Common myeloid progenitor, CD34-positive (primary cell): ENCODE measurements at regions not wholly inside any gene's neighbourhood (a gene's known extent, or its start where the extent isn't known, plus 50 kb on each side); places are given as distances from the start of the nearest gene placed in this dataset.
A peak's percentile ranks its signal among the peaks of the same experiment; 100 is the strongest.

ENCODE experiments used
- CTCF ChIA-PET: fragments of 350-600 bp; sonication (Branson Sonifier 250); formaldehyde crosslinking; loops from one replicate; lab custom pipeline; 2021; ENCODE audit warnings: antibody characterized with exemption; lab: Charles Lee
- POLR2A ChIA-PET: fragments of 350-600 bp; sonication (Branson Sonifier 250); formaldehyde crosslinking; loops from one replicate; lab custom pipeline; 2021; ENCODE audit warnings: antibody characterized with exemption; lab: Charles Lee
- DNase-seq, 3 donors: peaks; one replicate each; pipeline versions ENCODE4 v3.0.0 to v3.0.0-alpha.2; 2013
- H3K27ac ChIP-seq, 2 experiments: 1 replicate in 1 of 2; 2 replicates in 1 of 2; pipeline ENCODE4 v1.7.0; 2013; ENCODE audit warnings: inconsistent platforms in 2 of 2, low read length in 2 of 2, mild to moderate bottlenecking in 2 of 2, low read depth in 1 of 2, moderate library complexity in 1 of 2; ENCODE audit not compliant: severe bottlenecking in 2 of 2, insufficient read depth in 1 of 2, poor library complexity in 1 of 2
- H3K27me3 ChIP-seq, 5 experiments: replicated peaks in 2 of 5; 1 replicate in 3 of 5; 2 replicates in 2 of 5; pipeline versions ENCODE4 v1.6.1 to v1.7.0; 2013; ENCODE audit warnings: low read length in 4 of 5, mild to moderate bottlenecking in 2 of 5, moderate library complexity in 2 of 5, inconsistent platforms in 1 of 5; ENCODE audit not compliant: insufficient read depth in 5 of 5, control insufficient read depth in 4 of 5
- H3K36me3 ChIP-seq, 4 experiments: 1 replicate in 2 of 4; 2 replicates in 2 of 4; pipeline versions ENCODE4 v1.6.1 to v1.7.0; 2013; ENCODE audit warnings: low read length in 3 of 4, control low read depth in 1 of 4, mild to moderate bottlenecking in 1 of 4; ENCODE audit not compliant: control insufficient read depth in 4 of 4, insufficient read depth in 4 of 4
- H3K4me1 ChIP-seq, 4 experiments: 1 replicate in 3 of 4; 2 replicates in 1 of 4; pipeline versions ENCODE4 v1.6.1 to v1.7.1; 2013; ENCODE audit warnings: low read length in 3 of 4, mild to moderate bottlenecking in 3 of 4, control low read depth in 1 of 4, inconsistent platforms in 1 of 4, moderate library complexity in 1 of 4; ENCODE audit not compliant: control insufficient read depth in 4 of 4, insufficient read depth in 4 of 4; ENCODE audit errors: control extremely low read depth in 1 of 4
- H3K4me3 ChIP-seq, 7 experiments: 1 replicate in 4 of 7; 2 replicates in 3 of 7; pipeline versions ENCODE4 v1.5.1 to v1.7.0; 2013; ENCODE audit warnings: mild to moderate bottlenecking in 7 of 7, low read length in 6 of 7, moderate library complexity in 6 of 7, inconsistent platforms in 2 of 7, low read depth in 2 of 7, control low read depth in 1 of 7; ENCODE audit not compliant: insufficient read depth in 4 of 7, control insufficient read depth in 1 of 7; ENCODE audit errors: extremely low read depth in 1 of 7
- H3K9me3 ChIP-seq, 5 experiments: 1 replicate in 4 of 5; 2 replicates in 1 of 5; pipeline versions ENCODE4 v1.6.1 to v1.7.1; 2013; ENCODE audit warnings: low read length in 4 of 5, mild to moderate bottlenecking in 2 of 5, inconsistent platforms in 1 of 5, low read depth in 1 of 5, moderate library complexity in 1 of 5; ENCODE audit not compliant: control insufficient read depth in 4 of 5, insufficient read depth in 2 of 5; ENCODE audit errors: control extremely low read depth in 1 of 5
- WGBS: methylation state at CpG from one replicate; pipeline ENCODE4 v1.1.5; 2013; ENCODE audit not compliant: insufficient coverage; 5-methylcytosine and 5-hydroxymethylcytosine counted together

DNA sequence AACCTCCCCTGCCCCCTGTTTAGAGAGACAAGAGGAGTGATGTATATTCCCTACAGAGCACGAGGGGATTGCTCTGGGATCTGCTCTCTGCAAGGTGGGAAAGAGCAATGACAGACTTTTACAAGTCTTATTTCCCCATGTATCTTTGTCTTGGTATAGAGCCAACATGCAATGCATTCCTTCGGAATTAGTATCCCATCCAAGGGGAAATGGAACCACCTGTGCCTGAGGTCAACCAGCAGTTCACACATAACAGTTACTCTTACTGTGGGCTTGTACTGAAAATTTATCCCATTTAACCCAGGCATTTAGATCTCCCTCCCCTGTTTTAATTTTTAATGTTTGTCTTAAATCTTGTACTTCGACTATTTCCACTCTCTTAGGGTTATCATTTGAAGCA lies 250.4 kb downstream of the C6orf118 start:
- no peak overlapping the region for H3K4me3 ChIP-seq
- WGBS: 100% methylated on average over 1 of the region's 3 CpGs
- no peak overlapping the region for H3K27ac ChIP-seq
- CTCF ChIA-PET: no interaction called here
- H3K9me3 ChIP-seq: no peaks in the 10 kb centered on the region
- H3K36me3 ChIP-seq: no peaks in the 10 kb centered on the region
- no peak for DNase-seq
- H3K27me3 ChIP-seq: no peaks in the 10 kb centered on the region
- POLR2A ChIA-PET: no interaction called here
- H3K4me1 ChIP-seq: no peaks in the 10 kb centered on the region

DNA sequence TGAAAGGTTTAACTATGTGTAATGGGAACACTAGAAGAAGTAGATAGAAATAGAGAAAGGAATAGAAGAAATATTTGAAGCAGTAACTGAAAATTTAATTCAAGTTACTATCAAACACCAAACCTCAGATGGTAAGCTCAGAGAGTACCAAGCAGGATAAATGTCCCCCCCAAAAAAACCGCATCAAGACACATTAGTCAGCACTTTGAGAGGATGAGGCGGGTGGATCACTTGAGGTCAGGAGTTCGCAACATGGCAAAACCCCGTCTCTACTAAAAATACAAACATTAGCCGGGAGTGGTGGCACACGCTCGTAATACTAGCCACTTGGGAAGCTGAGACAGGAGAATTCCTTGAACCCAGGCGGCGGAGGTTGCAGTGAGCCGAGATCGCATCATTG lies 253.1 kb downstream of the C6orf118 start:
- Histone ChIP-seq H3K27me3 (no peaks in the 10 kb centered on the region), H3K36me3 (no peaks in the 10 kb centered on the region), H3K27ac (no peak overlapping the region), H3K9me3 (peaks cover 0 to 2% (median 0%) of the 10 kb centered on the region in 5 experiments), H3K4me1 (no peaks in the 10 kb centered on the region), H3K4me3 (no peak overlapping the region)
- WGBS: 100% methylated on average over 6 of the region's 11 CpGs
- DNase-seq: no peak
- CTCF ChIA-PET: no interaction called here
- POLR2A ChIA-PET: no interaction called here

- H3K4me3 ChIP-seq: no peak overlapping the region
- WGBS: 91% methylated on average over 4 of the region's 5 CpGs
- H3K4me1 ChIP-seq: no peaks in the 10 kb centered on the region
- POLR2A ChIA-PET: no interaction called here
- peaks cover 0 to 2% (median 0%) of the 10 kb centered on the region in 5 experiments for H3K9me3 ChIP-seq
- no peaks in the 10 kb centered on the region for H3K36me3 ChIP-seq
- no peak overlapping the region for H3K27ac ChIP-seq
- no peaks in the 10 kb centered on the region for H3K27me3 ChIP-seq
- CTCF ChIA-PET: no interaction called here
- DNase-seq: no peak
These were observed 254.2 kb downstream of the C6orf118 start for GRCh38 chr6:165055231-165055630.

GRCh38 chr6:165052561-165053480 lies 256.6 kb downstream of the C6orf118 start:
- H3K4me3 ChIP-seq: no peak overlapping the region
- ChIA-PET POLR2A (no interaction called here), CTCF (no interaction called here)
- H3K27me3 ChIP-seq: no peaks in the 10 kb centered on the region
- 89% methylated on average over 10 of the region's 10 CpGs for WGBS
- H3K9me3 ChIP-seq: peaks cover 0 to 2% (median 0%) of the 10 kb centered on the region in 5 experiments
- no peak for DNase-seq
- H3K4me1 ChIP-seq: no peaks in the 10 kb centered on the region
- no peaks in the 10 kb centered on the region for H3K36me3 ChIP-seq
- H3K27ac ChIP-seq: no peak overlapping the region

DNA sequence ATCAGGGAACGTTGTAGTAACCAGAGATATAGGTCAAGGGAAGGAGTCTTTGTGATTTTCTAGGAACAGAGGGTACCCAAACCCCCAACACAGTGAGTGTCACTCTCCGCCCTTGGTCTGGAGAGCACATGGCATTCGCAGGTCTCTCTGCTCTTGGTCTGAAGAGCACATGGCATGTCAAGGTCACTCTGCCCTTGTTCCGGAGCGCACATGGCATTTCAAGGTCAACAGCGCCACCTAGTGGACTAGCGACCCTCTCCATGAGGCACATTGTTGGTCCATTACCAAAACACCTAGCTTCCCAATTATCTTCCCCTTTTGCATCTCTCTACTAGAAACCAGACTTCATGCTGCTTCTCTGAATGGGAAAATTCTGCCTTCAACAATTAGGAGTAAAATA lies 260.0 kb downstream of the C6orf118 start:
- peak in 1 of 3 donors; percentile 0 for DNase-seq
- Histone ChIP-seq H3K4me1 (no peaks in the 10 kb centered on the region), H3K27me3 (no peaks in the 10 kb centered on the region), H3K27ac (no peak overlapping the region), H3K4me3 (no peak overlapping the region), H3K9me3 (peaks cover 0 to 2% (median 2%) of the 10 kb centered on the region in 5 experiments), H3K36me3 (no peaks in the 10 kb centered on the region)
- 44% methylated on average over 6 of the region's 7 CpGs for WGBS
- ChIA-PET POLR2A (no interaction called here), CTCF (no interaction called here)

DNA sequence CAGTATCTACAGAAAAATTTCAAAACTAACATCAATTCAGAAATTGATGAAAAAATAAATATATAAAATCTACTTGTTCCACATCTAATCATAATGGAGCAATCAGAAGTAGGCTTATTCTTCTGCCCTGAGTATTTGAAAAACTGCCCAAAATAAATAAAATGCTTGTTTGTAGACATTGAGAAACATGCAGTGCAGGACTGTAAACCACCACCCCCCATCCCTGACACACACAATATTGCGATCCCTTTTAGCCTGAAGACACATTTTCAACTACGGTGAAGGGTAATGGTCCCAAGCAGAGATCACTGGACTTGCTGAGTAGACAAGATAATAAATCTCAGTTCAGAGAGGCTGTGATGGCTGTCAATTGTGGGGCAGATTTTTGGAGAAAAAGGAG lies 261.5 kb downstream of the C6orf118 start:
- Histone ChIP-seq H3K27ac (no peak overlapping the region), H3K36me3 (no peaks in the 10 kb centered on the region), H3K27me3 (no peaks in the 10 kb centered on the region), H3K4me3 (no peak overlapping the region), H3K4me1 (no peaks in the 10 kb centered on the region), H3K9me3 (peaks cover 0 to 2% (median 2%) of the 10 kb centered on the region in 5 experiments)
- no CpG with 5 or more reads among the region's 2 CpGs for WGBS
- no peak for DNase-seq
- ChIA-PET POLR2A (no interaction called here), CTCF (no interaction called here)

- peaks cover 0 to 2% (median 0%) of the 10 kb centered on the region in 5 experiments for H3K9me3 ChIP-seq
- no CpG with 5 or more reads among the region's 2 CpGs for WGBS
- CTCF ChIA-PET: no interaction called here
These were observed 263.8 kb downstream of the C6orf118 start for GRCh38 chr6:165045631-165046030.

More at GRCh38 chr6:165045631-165046030, 263.8 kb downstream of the C6orf118 start:
- Histone ChIP-seq H3K36me3 (no peaks in the 10 kb centered on the region), H3K27ac (no peak overlapping the region), H3K4me3 (no peak overlapping the region), H3K27me3 (no peaks in the 10 kb centered on the region), H3K4me1 (no peaks in the 10 kb centered on the region)
- no peak for DNase-seq
- POLR2A ChIA-PET: no interaction called here
